Stimulated activated CD4-positive, alpha-beta T cell treated with anti-CD3 and anti-CD28 coated beads, Interleukin-1b, Interleukin-23, amount 100 ng/mL, for 24 hours (primary cell): ENCODE measurements at regions not wholly inside any gene's neighbourhood (a gene's known extent, or its start where the extent isn't known, plus 50 kb on each side); places are given as distances from the start of the nearest gene placed in this dataset.

Experiments used
- DNase-seq, 4 experiments: peaks; one replicate each; pipeline ENCODE4 v3.0.0-alpha.2; 2020; ENCODE audit warnings: low read depth in 4 of 4, low spot score in 1 of 4

- DNase-seq, result no peak
Measured at GRCh38 chr2:216808805-216809425, 50.9 kb downstream of the TNP1 start.

GRCh38 chr2:216807857-216808272, 52.0 kb downstream of the TNP1 start:
- no peak for DNase-seq

- no peak for DNase-seq
Measured at GRCh38 chr2:216804357-216805350, 55.2 kb downstream of the TNP1 start.

- DNase-seq, result no peak
Measured at GRCh38 chr2:216803791-216804190, 56.1 kb downstream of the TNP1 start.

GRCh38 chr2:216802516-216803215, 57.2 kb downstream of the TNP1 start:
- no peak for DNase-seq

GRCh38 chr2:216800836-216801235, 59.0 kb downstream of the TNP1 start:
- no peak for DNase-seq

- DNase-seq, result no peak
Measured at GRCh38 chr2:216799873-216800431, 59.9 kb downstream of the TNP1 start.

- no peak for DNase-seq
Measured at GRCh38 chr2:216796115-216796840, 63.6 kb downstream of the TNP1 start.

GRCh38 chr2:216793386-216793785, 66.5 kb downstream of the TNP1 start:
- DNase-seq, result no peak

GRCh38 chr2:216792222-216793021, 67.4 kb downstream of the TNP1 start:
- DNase-seq, result no peak

GRCh38 chr2:216791303-216791702, 68.6 kb downstream of the TNP1 start:
- DNase-seq, result no peak

GRCh38 chr2:216789081-216789480, 70.8 kb downstream of the TNP1 start:
- DNase-seq, result no peak

- no peak for DNase-seq
Measured at GRCh38 chr2:216787851-216788540, 71.9 kb downstream of the TNP1 start.

- DNase-seq, result no peak
Measured at GRCh38 chr2:216786676-216787075, 73.2 kb downstream of the TNP1 start.

GRCh38 chr2:216784456-216784855, 75.4 kb downstream of the TNP1 start:
- no peak for DNase-seq

- DNase-seq, result no peak
Measured at GRCh38 chr2:216781709-216782108, 78.2 kb downstream of the TNP1 start.

GRCh38 chr2:216780843-216781242, 79.0 kb downstream of the TNP1 start:
- DNase-seq, result no peak

GRCh38 chr2:216777637-216778273, 82.1 kb downstream of the TNP1 start:
- peak in 1 of 4 experiments; percentile 5 for DNase-seq
